Transverse colon (tissue), 4 donors: ENCODE measurements at regions not wholly inside any gene's neighbourhood (a gene's known extent, or its start where the extent isn't known, plus 50 kb on each side); places are given as distances from the start of the nearest gene placed in this dataset.

Experiments used
- DNase-seq: peaks from one replicate; pipeline ENCODE4 v3.0.0-alpha.2; 2019
- H3K27ac ChIP-seq, 4 donors: fragments of 200-600 bp; sonication (generic); 2 replicates each; pipeline ENCODE4 v1.5.1; 2016 to 2018; ENCODE audit warnings: inconsistent platforms in 4 of 4
- H3K27me3 ChIP-seq: fragments of 200-600 bp; sonication (generic); 2 replicates; pipeline ENCODE4 v1.5.1; 2017; ENCODE audit warnings: inconsistent platforms
- H3K36me3 ChIP-seq, 4 donors: fragments of 200-600 bp; sonication (generic); 2 replicates each; pipeline ENCODE4 v1.5.1; 2017 to 2019; ENCODE audit warnings: inconsistent platforms in 4 of 4
- H3K4me1 ChIP-seq, 4 donors: fragments of 200-600 bp; sonication (generic); 2 replicates each; pipeline ENCODE4 v1.5.1; 2017 to 2020; ENCODE audit warnings: inconsistent platforms in 4 of 4
- H3K4me3 ChIP-seq, 4 donors: fragments of 200-600 bp; sonication (generic); 1 replicate in 1 of 4; 2 replicates in 3 of 4; pipeline versions ENCODE4 v1.5.1 to v1.6.1; 2017 to 2019; ENCODE audit warnings: inconsistent platforms in 4 of 4
- H3K9me3 ChIP-seq, 2 donors: fragments of 200-600 bp; sonication (generic); 2 replicates each; pipeline ENCODE4 v1.5.1; 2017 to 2019; ENCODE audit warnings: inconsistent platforms in 2 of 2
- EP300 ChIP-seq: sonication (generic); formaldehyde crosslinking; IDR thresholded peaks from one replicate; pipeline ENCODE4 v1.6.1; 2017; ENCODE audit warnings: antibody characterized with exemption, low read depth
- POLR2A ChIP-seq: fragments of 450-650 bp; IDR thresholded peaks from one replicate; pipeline ENCODE4 v1.6.1; 2016; ENCODE audit warnings: antibody characterized with exemption, mild to moderate bottlenecking, moderate library complexity
- POLR2AphosphoS5 ChIP-seq, 3 donors: sonication (generic); formaldehyde crosslinking; IDR thresholded peaks; one replicate each; pipeline ENCODE4 v1.6.1; 2016; ENCODE audit warnings: antibody characterized with exemption in 3 of 3
- WGBS, 2 donors: methylation state at CpG; one replicate each; pipeline ENCODE4 v1.1.5; 2018; ENCODE audit warnings: low coverage in 1 of 2; 5-methylcytosine and 5-hydroxymethylcytosine counted together
- in situ Hi-C, 4 donors: fragments of 200-750 bp; cut with MboI; loops; one replicate each; pipeline versions ENCODE4 v1.15.0 to v1.15.1; 2017; ENCODE audit warnings: low sequenced_read_pairs in 3 of 4, low pct_ligation_motif_present in 1 of 4, low pct_unique_long_range_greater_than_20kb in 1 of 4
- intact Hi-C: fragments of 100-400 bp; cut with DNase I; formaldehyde crosslinking; loops from one replicate; pipeline ENCODE4 v1.15.1; 2023; ENCODE audit warnings: low total_unique reads
- TF ChIP-seq, protein P1 (sequence below), 5 experiments: fragments of 200-600 bp in 3 of 5; fragments of 450-650 bp in 2 of 5; sonication (generic) in 3 of 5; IDR thresholded peaks; 1 replicate in 2 of 5; 2 replicates in 3 of 5; pipeline ENCODE4 v1.5.1; 2016 to 2017; ENCODE audit warnings: antibody characterized with exemption in 5 of 5, inconsistent platforms in 3 of 5, mild to moderate bottlenecking in 2 of 5, moderate library complexity in 1 of 5

DNA sequence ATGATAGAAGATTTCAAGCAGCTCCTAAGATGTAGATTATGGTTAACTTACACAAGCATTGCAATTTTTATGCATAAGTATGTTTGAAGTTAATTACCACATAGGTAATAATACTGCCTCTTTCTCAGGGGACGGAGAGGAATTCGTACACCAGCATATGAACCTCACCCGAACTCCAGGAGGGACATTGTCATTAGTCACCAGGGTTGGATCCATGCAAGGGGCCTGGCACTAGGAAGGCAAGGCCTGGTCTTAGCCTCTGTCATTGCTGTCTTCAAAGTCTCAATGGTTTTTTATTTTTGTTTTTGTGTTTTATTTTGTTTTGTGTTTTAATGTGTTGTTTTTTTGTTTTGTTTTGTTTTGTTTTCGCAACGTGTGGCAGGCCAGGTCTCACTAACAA, 145.6 kb upstream of the PPP2R2D start:
- Histone ChIP-seq H3K36me3 (no peaks in the 10 kb centered on the region), H3K4me3 (no peak overlapping the region), H3K27ac (no peak overlapping the region), H3K9me3 (no peaks in the 10 kb centered on the region), H3K4me1 (no peaks in the 10 kb centered on the region), H3K27me3 (no peaks in the 10 kb centered on the region)
- intact Hi-C loops: no loop called here
- TF ChIP-seq POLR2AphosphoS5 (IDR thresholded peaks at IDR 0.05): no peak
- TF ChIP-seq POLR2A: no peak
- no peak for TF ChIP-seq EP300
- WGBS, 2 donors: 73 to 75% methylated on average over 5 of the region's 5 CpGs
- DNase-seq: no peak
- in situ Hi-C loops: no loop called here

DNA sequence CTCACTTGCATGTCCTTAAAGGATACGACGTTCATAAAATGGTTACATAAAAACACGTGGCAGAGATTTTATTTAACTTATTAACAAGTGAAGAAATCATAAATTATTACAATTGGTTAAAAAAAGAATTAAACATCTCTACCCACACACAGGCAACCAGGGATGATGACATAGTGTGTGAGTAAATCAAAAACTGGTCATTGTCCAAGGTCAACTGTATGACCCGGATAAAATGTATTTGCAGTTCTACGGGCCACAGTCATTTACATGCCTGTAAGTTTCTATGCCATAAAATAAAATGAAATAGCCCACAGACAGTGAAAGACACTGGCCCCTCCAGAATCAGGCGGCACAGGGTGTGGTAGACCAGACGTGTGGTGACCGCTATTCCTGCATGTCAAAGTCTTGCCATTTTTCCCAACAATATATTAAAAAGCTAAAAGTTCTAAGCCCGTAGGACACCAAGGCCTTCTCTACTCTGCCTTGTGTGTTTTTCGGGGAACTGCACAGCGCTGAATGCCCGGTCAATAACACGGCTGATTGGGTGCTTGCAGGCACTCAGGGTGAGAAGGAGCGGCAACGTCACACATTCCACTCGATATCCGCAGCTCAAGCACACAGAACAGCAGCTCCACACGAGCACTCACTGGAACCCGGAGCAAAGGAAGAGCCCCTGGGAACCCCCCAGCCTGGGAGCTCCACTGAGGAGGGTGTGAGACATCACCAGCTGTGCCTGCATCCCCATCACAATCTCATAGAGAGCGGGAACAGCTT, 143.3 kb upstream of the PPP2R2D start:
- in situ Hi-C loops: no loop called here
- DNase-seq: no peak
- no peaks in the 10 kb centered on the region for H3K4me1 ChIP-seq
- no peaks in the 10 kb centered on the region for H3K36me3 ChIP-seq
- no peak overlapping the region for H3K4me3 ChIP-seq
- no peak overlapping the region for H3K27ac ChIP-seq
- WGBS, 2 donors: 79 to 84% methylated on average over 9 to 20 of the region's 20 CpGs
- intact Hi-C loops: no loop called here
- TF ChIP-seq POLR2A (no peak), EP300 (no peak), POLR2AphosphoS5 (IDR thresholded peaks at IDR 0.05) (no peak)
- TF ChIP-seq, protein P1, sequence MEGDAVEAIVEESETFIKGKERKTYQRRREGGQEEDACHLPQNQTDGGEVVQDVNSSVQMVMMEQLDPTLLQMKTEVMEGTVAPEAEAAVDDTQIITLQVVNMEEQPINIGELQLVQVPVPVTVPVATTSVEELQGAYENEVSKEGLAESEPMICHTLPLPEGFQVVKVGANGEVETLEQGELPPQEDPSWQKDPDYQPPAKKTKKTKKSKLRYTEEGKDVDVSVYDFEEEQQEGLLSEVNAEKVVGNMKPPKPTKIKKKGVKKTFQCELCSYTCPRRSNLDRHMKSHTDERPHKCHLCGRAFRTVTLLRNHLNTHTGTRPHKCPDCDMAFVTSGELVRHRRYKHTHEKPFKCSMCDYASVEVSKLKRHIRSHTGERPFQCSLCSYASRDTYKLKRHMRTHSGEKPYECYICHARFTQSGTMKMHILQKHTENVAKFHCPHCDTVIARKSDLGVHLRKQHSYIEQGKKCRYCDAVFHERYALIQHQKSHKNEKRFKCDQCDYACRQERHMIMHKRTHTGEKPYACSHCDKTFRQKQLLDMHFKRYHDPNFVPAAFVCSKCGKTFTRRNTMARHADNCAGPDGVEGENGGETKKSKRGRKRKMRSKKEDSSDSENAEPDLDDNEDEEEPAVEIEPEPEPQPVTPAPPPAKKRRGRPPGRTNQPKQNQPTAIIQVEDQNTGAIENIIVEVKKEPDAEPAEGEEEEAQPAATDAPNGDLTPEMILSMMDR (IDR thresholded peaks at IDR 0.05): no peak
- no peaks in the 10 kb centered on the region for H3K9me3 ChIP-seq
- H3K27me3 ChIP-seq: no peaks in the 10 kb centered on the region

GRCh38 chr10:131758062-131758938, 142.5 kb upstream of the PPP2R2D start:
- H3K36me3 ChIP-seq: no peaks in the 10 kb centered on the region
- no peak for DNase-seq
- H3K27ac ChIP-seq: no peak overlapping the region
- intact Hi-C loops (no loop called here), in situ Hi-C loops (no loop called here)
- WGBS, 2 donors: 80 to 83% methylated on average over 1 to 18 of the region's 18 CpGs
- TF ChIP-seq POLR2A (no peak), EP300 (no peak), POLR2AphosphoS5 (IDR thresholded peaks at IDR 0.05) (no peak)
- TF ChIP-seq, protein P1 (IDR thresholded peaks at IDR 0.05): no peak
- H3K9me3 ChIP-seq: no peaks in the 10 kb centered on the region
- H3K27me3 ChIP-seq: no peaks in the 10 kb centered on the region
- H3K4me1 ChIP-seq: no peaks in the 10 kb centered on the region
- no peak overlapping the region for H3K4me3 ChIP-seq

DNA sequence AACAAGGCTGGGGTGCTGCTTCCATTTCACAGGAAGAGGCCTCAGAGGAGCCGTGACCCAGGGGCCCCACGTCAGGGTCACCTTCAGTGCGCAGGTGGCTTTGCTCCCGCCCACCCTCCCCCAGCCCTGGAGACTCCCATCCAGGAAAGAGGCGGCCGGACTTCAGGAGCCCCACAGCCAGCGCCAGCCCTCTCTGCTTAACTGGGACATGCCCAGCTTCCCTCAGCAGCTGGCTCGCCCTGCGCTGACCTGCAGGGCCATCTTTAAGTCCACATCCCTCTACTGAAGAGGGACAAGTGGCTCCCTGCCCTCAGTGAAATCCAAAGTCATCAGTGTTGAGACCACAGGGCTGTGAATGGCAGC, 141.9 kb upstream of the PPP2R2D start:
- Histone ChIP-seq H3K9me3 (no peaks in the 10 kb centered on the region), H3K4me3 (no peak overlapping the region), H3K36me3 (no peaks in the 10 kb centered on the region), H3K27ac (no peak overlapping the region), H3K4me1 (no peaks in the 10 kb centered on the region), H3K27me3 (no peaks in the 10 kb centered on the region)
- in situ Hi-C loops: no loop called here
- WGBS, 2 donors: 70% methylated on average over 9 of the region's 9 CpGs; no CpG with 5 or more reads in 1 of the 2 donors
- intact Hi-C loops: no loop called here
- TF ChIP-seq POLR2A: no peak
- TF ChIP-seq, protein P1 (IDR thresholded peaks at IDR 0.05): no peak
- no peak for TF ChIP-seq POLR2AphosphoS5 (IDR thresholded peaks at IDR 0.05)
- TF ChIP-seq EP300: no peak
- no peak for DNase-seq
